ENCODE measurements at regions not wholly inside any gene's neighbourhood (a gene's known extent, or its start where the extent isn't known, plus 50 kb on each side); places are given as distances from the start of the nearest gene placed in this dataset.
A peak's percentile ranks its signal among the peaks of the same experiment; 100 is the strongest.

DNA sequence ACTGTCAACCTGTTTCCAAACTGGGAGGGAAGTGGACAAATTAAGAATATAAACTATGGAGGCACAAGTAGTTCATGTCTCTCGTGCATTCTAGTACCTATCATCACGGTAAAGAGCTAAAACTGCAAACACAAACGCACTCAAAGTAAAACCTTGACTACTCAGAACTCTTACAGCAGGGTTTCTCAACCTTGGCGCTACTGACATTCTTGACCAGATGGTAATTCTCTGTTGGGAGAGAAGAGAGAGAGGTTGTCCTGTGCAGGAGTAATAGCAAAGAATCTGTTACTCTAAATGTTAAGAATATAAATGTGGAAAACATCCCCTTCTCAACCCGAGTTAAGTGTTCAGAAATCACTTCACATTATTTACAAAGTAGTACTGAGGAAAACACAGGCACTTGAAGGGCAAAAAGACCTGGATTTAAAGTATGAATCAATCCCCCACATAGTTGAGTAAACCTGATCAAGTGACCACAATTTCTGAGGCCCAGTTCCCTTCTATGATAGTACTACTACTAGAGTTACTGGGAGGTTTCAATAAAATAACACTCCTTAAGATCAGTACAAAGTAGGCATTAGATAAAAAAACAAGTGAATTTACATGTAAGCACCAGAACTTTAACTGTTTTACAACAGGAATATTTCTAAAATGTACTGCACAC, 73.1 kb upstream of the ARHGAP32 start:
- no peak for DNase-seq

DNA sequence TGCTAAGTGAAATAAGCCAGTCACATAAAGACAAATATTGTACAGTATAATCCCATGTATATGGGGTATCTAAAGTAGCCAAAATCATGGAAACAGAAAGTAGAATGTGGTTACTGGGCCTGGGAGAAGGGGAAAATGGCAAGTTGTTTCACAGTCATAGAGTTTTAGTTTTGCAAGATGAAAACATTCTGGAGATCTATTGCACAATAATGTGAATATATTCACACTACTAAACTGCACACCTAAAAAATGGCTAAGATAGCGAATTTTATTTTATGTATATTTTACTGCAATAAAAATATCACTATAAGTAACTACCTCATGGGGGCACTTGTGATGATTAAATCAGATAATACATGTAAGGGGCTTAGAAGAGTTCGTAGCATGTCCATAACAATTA, 72.0 kb upstream of the ARHGAP32 start:
- no peak for DNase-seq

DNA sequence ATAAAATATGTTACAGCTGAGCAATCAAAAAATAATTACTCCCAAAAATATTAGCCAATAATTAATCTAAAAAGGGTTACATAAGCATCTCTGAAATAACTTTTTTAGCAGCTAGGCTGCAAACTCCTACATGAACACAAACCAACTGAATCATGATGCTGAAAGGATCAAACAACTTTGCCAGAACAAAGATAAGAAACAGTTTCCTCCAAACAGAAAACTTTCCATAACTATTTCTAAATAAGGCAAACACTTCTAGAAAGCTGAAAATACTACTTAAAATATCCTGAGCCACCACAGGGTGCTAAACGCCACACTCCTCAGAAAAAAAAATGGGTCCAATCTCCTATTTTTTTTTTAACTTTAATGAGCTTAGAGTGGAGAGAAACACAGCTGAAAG, 68.6 kb upstream of the ARHGAP32 start:
- DNase-seq: no peak

DNA sequence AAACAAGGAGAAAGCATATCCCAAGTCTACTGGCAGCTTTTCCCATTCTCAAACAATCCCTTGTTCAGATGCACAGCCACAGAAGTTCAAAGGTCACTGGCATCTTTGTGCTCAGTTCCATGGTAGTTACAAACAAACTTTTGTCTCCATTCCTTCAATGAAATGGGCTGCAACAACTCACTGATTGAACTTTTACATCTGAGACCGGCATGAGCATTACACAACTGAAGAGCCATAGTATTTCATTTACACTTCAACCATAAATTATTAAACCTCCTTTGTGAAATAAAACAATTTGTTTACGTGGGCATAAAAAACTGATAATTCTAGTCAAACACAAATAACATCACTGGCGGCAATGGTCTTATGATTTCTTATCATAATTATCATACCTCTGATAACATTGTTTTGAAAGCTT, 67.8 kb upstream of the ARHGAP32 start:
- peak; percentile 6 for DNase-seq

DNA sequence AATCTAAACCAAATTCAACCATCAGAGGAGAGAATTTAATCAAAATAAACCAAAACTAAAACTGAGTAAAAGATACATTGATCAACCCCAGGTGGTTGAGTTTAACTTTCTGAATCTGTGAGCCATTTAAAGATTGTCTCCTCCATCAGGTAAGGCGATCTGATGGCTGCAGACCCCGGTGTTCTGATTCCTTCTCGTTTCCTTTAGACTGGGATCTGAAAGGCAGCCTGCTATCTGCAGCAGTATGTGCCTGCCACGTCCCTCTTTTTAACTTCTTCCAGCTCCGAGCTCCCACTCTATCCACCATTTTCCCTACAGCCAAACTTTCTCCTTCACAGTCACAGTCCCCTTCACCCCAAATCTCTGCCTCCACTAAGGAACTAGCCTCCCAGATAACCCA, 66.1 kb upstream of the ARHGAP32 start:
- no peak for DNase-seq

DNA sequence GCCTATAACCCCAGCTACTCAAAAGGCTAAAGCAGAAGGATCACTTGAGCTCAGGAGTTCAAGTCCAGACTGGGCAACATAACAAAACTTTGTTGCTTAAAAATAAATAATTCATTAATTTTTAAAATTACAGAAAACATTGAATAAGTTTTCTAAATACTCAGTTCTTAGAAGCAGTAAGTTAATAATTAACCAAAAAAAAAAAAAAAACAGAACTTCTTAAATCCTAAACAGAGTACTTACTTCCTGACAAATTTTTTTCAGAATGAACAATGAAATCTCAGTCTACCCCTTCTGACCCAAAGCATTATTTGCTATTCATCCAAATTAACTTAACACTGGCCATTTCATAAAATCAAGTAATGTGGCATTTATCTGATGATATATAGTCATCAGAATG, 65.4 kb upstream of the ARHGAP32 start:
- DNase-seq: no peak

DNA sequence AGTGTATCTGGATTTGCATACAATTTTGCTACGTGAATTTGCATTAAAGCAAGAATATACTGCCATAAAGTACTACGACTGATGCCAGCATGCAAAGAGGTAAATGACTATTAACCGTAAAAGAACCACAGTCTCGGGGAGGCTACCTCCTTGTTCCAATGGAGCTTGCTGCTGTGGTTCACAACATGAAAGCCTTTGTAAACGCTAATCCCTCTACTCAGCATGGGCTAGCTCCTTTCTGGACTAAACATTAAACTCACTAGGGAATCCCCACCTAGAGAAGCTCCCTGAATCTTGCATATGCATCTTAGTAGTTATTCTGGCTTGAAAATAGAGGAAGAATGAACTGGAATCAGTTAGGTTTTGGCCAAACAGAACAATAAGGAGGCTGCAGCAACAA, 60.5 kb upstream of the ARHGAP32 start:
- peak; percentile 2 for DNase-seq

DNA sequence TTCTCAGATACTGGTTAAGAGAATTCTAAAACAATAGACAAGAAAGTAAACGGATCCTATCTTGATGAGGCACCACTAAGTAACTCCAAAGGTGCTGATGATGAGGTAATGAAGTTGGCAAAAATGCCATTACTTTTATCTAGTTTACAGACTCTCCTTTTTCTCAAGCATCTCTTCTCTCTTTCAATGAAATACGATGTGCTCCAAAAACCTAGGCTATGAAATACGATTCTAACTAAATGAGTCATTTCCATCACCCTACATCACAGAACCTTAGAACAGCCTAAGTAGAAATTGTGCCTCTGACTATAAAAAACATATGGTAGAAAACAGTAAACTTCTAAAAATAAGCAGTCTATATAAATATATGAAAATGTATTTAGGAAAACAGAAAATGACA, 58.9 kb upstream of the ARHGAP32 start:
- no peak for DNase-seq

DNA sequence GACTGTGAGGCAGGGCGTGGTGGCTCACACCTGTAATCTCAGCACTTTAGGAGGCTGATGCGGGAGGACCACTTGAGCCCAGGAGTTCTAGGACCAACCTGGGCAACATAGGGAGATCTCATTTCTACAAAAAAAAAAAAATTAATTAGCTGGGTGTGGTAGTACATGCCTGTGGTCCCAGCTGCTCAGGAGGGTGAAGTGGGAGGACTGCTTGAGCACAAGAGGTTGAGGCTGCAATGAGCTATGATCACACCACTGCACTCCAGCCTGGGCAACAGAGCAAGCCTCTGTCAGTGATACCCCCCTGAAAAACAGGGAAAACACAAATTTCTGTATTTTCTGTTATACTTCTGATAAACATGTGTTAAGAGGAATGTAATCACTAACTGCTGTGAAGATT, 57.8 kb upstream of the ARHGAP32 start:
- no peak for DNase-seq

DNA sequence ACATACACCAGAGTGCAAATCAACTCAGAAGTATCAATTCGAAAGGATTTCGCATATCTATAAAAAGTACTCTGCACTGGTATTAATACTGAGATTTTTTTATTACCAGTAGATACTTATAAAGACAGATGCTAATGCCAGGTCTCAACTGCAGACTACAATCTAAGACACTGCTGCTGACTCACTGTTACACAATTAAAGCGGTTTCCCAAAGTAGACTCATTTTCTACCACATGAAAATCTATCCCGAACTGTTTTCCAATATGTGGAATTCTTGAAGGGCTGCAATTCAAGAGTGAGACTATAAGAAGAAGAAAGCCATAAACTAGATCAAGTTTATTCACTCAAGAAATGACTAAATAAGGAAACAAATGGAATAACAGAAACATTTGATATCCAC, 57.2 kb upstream of the ARHGAP32 start:
- DNase-seq: no peak

DNA sequence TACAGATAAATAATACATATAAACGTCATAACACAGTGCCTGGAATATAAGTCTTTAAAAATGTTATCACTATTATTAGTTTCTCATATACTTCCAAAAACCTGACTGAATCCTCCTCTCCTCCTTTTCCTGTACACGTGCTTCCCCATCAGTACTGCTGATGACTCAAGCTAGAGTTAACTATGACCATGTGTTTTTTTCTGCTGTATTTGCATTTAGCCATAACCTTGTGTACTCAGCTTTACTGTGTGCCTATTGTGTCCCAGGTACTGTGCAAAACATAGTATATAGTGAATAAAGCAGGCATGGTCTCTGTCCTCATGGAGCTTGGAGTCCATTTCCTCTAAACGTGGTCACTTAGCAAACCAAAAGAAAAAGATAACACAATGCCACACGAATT, 56.5 kb upstream of the ARHGAP32 start:
- no peak for DNase-seq

DNA sequence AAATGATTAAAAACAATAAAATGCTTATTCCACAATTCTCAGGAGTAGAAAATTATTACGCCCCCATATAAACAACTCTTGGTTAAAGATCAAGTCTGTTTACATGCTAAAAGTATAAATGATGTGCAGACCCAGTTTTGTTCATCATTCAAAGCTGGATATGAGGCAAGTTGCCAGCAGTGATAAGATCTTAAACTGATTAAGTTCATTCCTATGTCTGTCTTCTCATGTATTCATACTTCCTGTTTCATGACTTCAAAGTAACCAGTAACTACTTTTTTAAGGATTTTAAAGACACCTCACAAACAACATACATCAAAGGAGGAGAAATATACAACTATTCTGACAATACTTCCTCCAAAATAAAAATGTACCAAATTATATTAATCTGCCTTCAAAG, 55.0 kb upstream of the ARHGAP32 start:
- DNase-seq: no peak

DNA sequence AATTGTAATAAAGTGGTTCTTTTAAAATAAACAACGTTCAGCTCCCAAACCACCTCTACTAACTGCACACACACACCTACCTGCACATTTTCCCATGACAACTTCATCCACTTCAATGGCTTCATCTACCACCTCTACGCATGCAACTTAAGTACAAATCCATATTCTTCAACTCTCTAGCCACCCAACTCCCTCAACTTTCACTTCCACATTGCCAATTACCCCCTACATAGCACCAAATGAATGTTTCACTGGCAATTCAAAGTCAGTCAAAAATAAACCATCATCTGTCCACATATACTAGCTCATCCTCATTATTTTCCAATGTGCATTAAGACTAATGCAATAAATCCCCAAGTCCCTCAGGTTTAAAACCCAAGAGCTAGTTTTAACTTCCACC, 50.7 kb upstream of the ARHGAP32 start:
- DNase-seq: no peak
